GM12878 (cell line): ENCODE measurements at regions not wholly inside any gene's neighbourhood (a gene's known extent, or its start where the extent isn't known, plus 50 kb on each side); places are given as distances from the start of the nearest gene placed in this dataset.

Source experiments
- ATAC-seq: fragments of 200-7000 bp; cut with Tn5 transposase; 3 replicates; pipeline ENCODE4 v1.9.1; 2020; ENCODE audit warnings: mild to moderate bottlenecking, moderate library complexity
- BruUV-seq: library from RNA; stranded (reverse); fragments of 400-500 nt; replicated peaks from 2 replicates; lab custom pipeline; 2021; lab: Mats Ljungman, UMichigan
- CTCF ChIA-PET: fragments of 300-600 bp; sonication (Branson Sonifier 250); formaldehyde crosslinking; extraction: SDS; loops from one replicate; lab custom pipeline; 2021; ENCODE audit warnings: inconsistent platforms; lab: Yijun Ruan, JAX
- POLR2A ChIA-PET: fragments of 350-600 bp; formaldehyde crosslinking; extraction: SDS; loops from one replicate; lab custom pipeline; 2021; ENCODE audit warnings: inconsistent platforms; lab: Charles Lee
- RAD21 ChIA-PET: fragments of 300-600 bp; sonication (Branson Sonifier 250); formaldehyde crosslinking; loops from one replicate; lab custom pipeline; 2023; ENCODE audit warnings: antibody characterized with exemption; ENCODE audit not compliant: unreplicated experiment; lab: Charles Lee
- SMC1A ChIA-PET: fragments of 300-600 bp; sonication (Branson Sonifier 250); formaldehyde crosslinking; loops from one replicate; lab custom pipeline; 2023; ENCODE audit not compliant: unreplicated experiment, uncharacterized antibody; lab: Charles Lee
- DNase-seq: peaks from one replicate; pipeline ENCODE4 v3.0.0-alpha.2; 2011; ENCODE audit warnings: low read depth, low spot score
- FAIRE-seq: peaks from 3 replicates; lab custom pipeline; 2011; peaks lifted over from hg19 to GRCh38; lab: Jason Lieb, UNC
- H2AFZ ChIP-seq: 2 replicates; pipeline ENCODE4 v1.6.0; 2011; ENCODE audit warnings: low read depth, low read length, control low read depth; ENCODE audit not compliant: control insufficient read depth
- H3K27ac ChIP-seq: 2 replicates; pipeline ENCODE4 v1.5.1; 2011; ENCODE audit warnings: control low read depth; ENCODE audit not compliant: control insufficient read depth, insufficient read depth
- H3K27me3 ChIP-seq, 2 experiments: replicated peaks in 1 of 2; 2 replicates each; pipeline versions ENCODE4 v1.6.0 to v1.6.1; 2011; ENCODE audit warnings: low read length in 1 of 2; ENCODE audit not compliant: control insufficient read depth in 2 of 2, insufficient read depth in 2 of 2
- H3K36me3 ChIP-seq, 2 experiments: 2 replicates each; pipeline ENCODE4 v1.5.1; 2011; ENCODE audit warnings: low read length in 1 of 2; ENCODE audit not compliant: control insufficient read depth in 2 of 2, insufficient read depth in 2 of 2
- H3K4me1 ChIP-seq: 2 replicates; pipeline ENCODE4 v1.6.1; 2011; ENCODE audit warnings: mild to moderate bottlenecking, low read length, moderate library complexity, mixed read lengths; ENCODE audit not compliant: control insufficient read depth, insufficient read depth
- H3K4me2 ChIP-seq: 2 replicates; pipeline ENCODE4 v1.6.0; 2011; ENCODE audit warnings: control low read depth; ENCODE audit not compliant: control insufficient read depth, insufficient read depth
- H3K4me3 ChIP-seq: fragments of 200-600 bp; sonication (generic); 2 replicates; pipeline ENCODE4 v1.5.1; 2016
- H3K79me2 ChIP-seq: 2 replicates; pipeline ENCODE4 v1.6.0; 2011; ENCODE audit warnings: low read length; ENCODE audit not compliant: control insufficient read depth, insufficient read depth
- H3K9ac ChIP-seq: 2 replicates; pipeline ENCODE4 v1.8.0; 2011; ENCODE audit warnings: low read length, control low read depth, mixed read lengths; ENCODE audit not compliant: control insufficient read depth, insufficient read depth
- H3K9me3 ChIP-seq: replicated peaks from 3 replicates; pipeline ENCODE4 v1.5.1; 2011; ENCODE audit warnings: mild to moderate bottlenecking, low read length; ENCODE audit not compliant: control insufficient read depth, insufficient read depth
- H4K20me1 ChIP-seq: 2 replicates; pipeline ENCODE4 v1.6.0; 2011; ENCODE audit not compliant: control insufficient read depth, insufficient read depth
- ATF2 ChIP-seq: IDR thresholded peaks from 2 replicates; pipeline ENCODE4 v1.6.1; 2012; ENCODE audit warnings: low read length, inconsistent platforms
- BCL3 ChIP-seq: IDR thresholded peaks from 2 replicates; pipeline ENCODE4 v1.6.1; 2011; ENCODE audit warnings: borderline replicate concordance, low read depth, mild to moderate bottlenecking, moderate library complexity, low read length; ENCODE audit not compliant: insufficient read depth, poor library complexity, severe bottlenecking
- CEBPB ChIP-seq, 2 experiments: fragments of 150-350 bp in 1 of 2; IDR thresholded peaks; 2 replicates each; pipeline ENCODE4 v1.6.1; 2012 to 2014; ENCODE audit warnings: low read depth in 2 of 2, low read length in 2 of 2, borderline replicate concordance in 1 of 2, inconsistent platforms in 1 of 2
- CHD1 ChIP-seq: IDR thresholded peaks from 2 replicates; pipeline ENCODE4 v1.6.1; 2012; ENCODE audit warnings: low read depth, low read length, improper control_type of control experiment
- E2F8 ChIP-seq: fragments of 450-650 bp; IDR thresholded peaks from 2 replicates; pipeline ENCODE4 v1.6.1; 2018; ENCODE audit warnings: mild to moderate bottlenecking, low read depth, moderate library complexity; ENCODE audit not compliant: partially characterized antibody
- EED ChIP-seq: sonication (generic); IDR thresholded peaks from 2 replicates; pipeline ENCODE4 v1.6.1; 2016; ENCODE audit warnings: antibody characterized with exemption, low read depth
- ETV6 ChIP-seq, 2 experiments: fragments of 450-650 bp in 1 of 2; IDR thresholded peaks in 1 of 2; conservative IDR thresholded peaks in 1 of 2; 2 replicates each; pipeline ENCODE4 v1.6.1; 2014; ENCODE audit warnings: antibody characterized with exemption in 1 of 2, borderline replicate concordance in 1 of 2, low read depth in 1 of 2, mild to moderate bottlenecking in 1 of 2, moderate library complexity in 1 of 2
- HDGF ChIP-seq: fragments of 450-650 bp; IDR thresholded peaks from 2 replicates; pipeline ENCODE4 v1.6.1; 2016; ENCODE audit warnings: antibody characterized with exemption
- MAX ChIP-seq: IDR thresholded peaks from 2 replicates; pipeline ENCODE4 v1.6.1; 2012; ENCODE audit warnings: low read depth, low read length, improper control_type of control experiment
- RAD51 ChIP-seq: fragments of 450-650 bp; IDR thresholded peaks from 2 replicates; pipeline ENCODE4 v1.6.1; 2016; ENCODE audit warnings: moderate library complexity, mild to moderate bottlenecking, inconsistent platforms
- SUZ12 ChIP-seq: fragments of 200-600 bp; sonication (generic); IDR thresholded peaks from one replicate; pipeline ENCODE4 v1.6.1; 2018; ENCODE audit warnings: antibody characterized with exemption, mild to moderate bottlenecking; ENCODE audit not compliant: unreplicated experiment
- YBX1 ChIP-seq: fragments of 450-650 bp; IDR thresholded peaks from 2 replicates; pipeline ENCODE4 v1.6.1; 2016; ENCODE audit warnings: antibody characterized with exemption
- YY1 ChIP-seq: IDR thresholded peaks from 2 replicates; pipeline ENCODE4 v1.6.1; 2011; ENCODE audit warnings: low read depth, mild to moderate bottlenecking, low read length
- WGBS: methylation state at CpG from one replicate; pipeline ENCODE4 v1.1.6; 2016; ENCODE audit warnings: low lambda C conversion rate; ENCODE audit not compliant: insufficient replicate concordance, insufficient coverage; ENCODE audit errors: missing lambda C conversion rate; 5-methylcytosine and 5-hydroxymethylcytosine counted together
- in situ Hi-C: fragments of 300-500 bp; cut with MboI; formaldehyde crosslinking; loops from 9 replicates; pipeline ENCODE4 v1.14.3; 2018; ENCODE audit warnings: mixed read lengths
- intact Hi-C: fragments of 100-400 bp; cut with micrococcal nuclease; formaldehyde crosslinking; loops from one replicate; pipeline ENCODE4 v1.14.2; 2022; ENCODE audit not compliant: unreplicated experiment

GRCh38 chr18:47390410-47391024 is 139.1 kb upstream of the SKOR2 start:
- ATAC-seq = no peak
- in situ Hi-C loops = no loop called here
- Histone ChIP-seq H3K36me3 (no peaks in the 10 kb centered on the region), H4K20me1 (no peaks in the 10 kb centered on the region), H3K27ac (no peak overlapping the region), H3K9ac (no peak overlapping the region), H3K79me2 (no peaks in the 10 kb centered on the region), H3K27me3 (no peaks in the 10 kb centered on the region; a peak in 1 of 4 replicates), H3K4me1 (no peaks in the 10 kb centered on the region), H3K4me3 (no peak overlapping the region), H3K4me2 (no peak overlapping the region), H2AFZ (no peak overlapping the region), H3K9me3 (no peaks in the 10 kb centered on the region)
- SMC1A ChIA-PET = interaction anchor here (0.5 kb wide), 1 partner anchor 377 kb away, joined by 3 read pairs; no protein-coding TSS in a partner anchor
- CTCF ChIA-PET = no interaction called here
- FAIRE-seq = no peak
- POLR2A ChIA-PET = no interaction called here
- RAD21 ChIA-PET = no interaction called here
- DNase-seq = no peak
- TF ChIP-seq YY1 (no peak), YBX1 (no peak), SUZ12 (no peak), BCL3 (no peak), RAD51 (no peak), EED (no peak), HDGF (no peak)
- BruUV-seq = no TSS peak
- intact Hi-C loops = no loop called here
- WGBS = 4% methylated on average over 3 of the region's 3 CpGs

- intact Hi-C loops (no loop called here), in situ Hi-C loops (no loop called here)
- Histone ChIP-seq H3K9ac (no peak overlapping the region), H3K27me3 (no peaks in the 10 kb centered on the region; a peak in 1 of 4 replicates), H3K79me2 (no peaks in the 10 kb centered on the region), H3K4me3 (no peak overlapping the region), H3K36me3 (no peaks in the 10 kb centered on the region), H3K4me2 (no peak overlapping the region), H4K20me1 (no peaks in the 10 kb centered on the region), H3K27ac (no peak overlapping the region), H2AFZ (no peak overlapping the region), H3K9me3 (no peaks in the 10 kb centered on the region), H3K4me1 (no peaks in the 10 kb centered on the region)
- ATAC-seq (no peak), FAIRE-seq (no peak), DNase-seq (no peak)
- ChIA-PET RAD21 (no interaction called here), SMC1A (no interaction called here), CTCF (no interaction called here), POLR2A (no interaction called here)
- BruUV-seq = no TSS peak
- 0% methylated on average over 2 of the region's 2 CpGs for WGBS
- TF ChIP-seq ETV6 (conservative IDR thresholded peaks at IDR 0.05 in 1 of 2, IDR thresholded peaks at IDR 0.05 in 1 of 2; ENCODE audit: borderline replicate concordance in 1 of 2, low read depth in 1 of 2) = no peak
- no peak for TF ChIP-seq MAX
- TF ChIP-seq ATF2 = no peak
- no peak for TF ChIP-seq CHD1
- TF ChIP-seq E2F8 = no peak
- TF ChIP-seq RAD51 = no peak
- TF ChIP-seq CEBPB (IDR thresholded peaks at IDR 0.05; ENCODE audit: borderline replicate concordance in 1 of 2, low read depth in 2 of 2, low read length in 2 of 2) = no peak
Observed at GRCh38 chr18:47389210-47389609, 137.8 kb upstream of the SKOR2 start.
